ENCODE measurements at regions not wholly inside any gene's neighbourhood (a gene's known extent, or its start where the extent isn't known, plus 50 kb on each side); places are given as distances from the start of the nearest gene placed in this dataset.

- Histone ChIP-seq H3K27me3 (ENCODE audit: low read depth) (peaks cover 43% of the 10 kb centered on the region), H3K27ac (replicated peaks) (no peak overlapping the region), H3K9me3 (replicated peaks) (peaks cover 24% of the 10 kb centered on the region), H3K4me1 (no peaks in the 10 kb centered on the region), H3K36me3 (no peaks in the 10 kb centered on the region), H3K4me3 (no peak overlapping the region)
- no peak for DNase-seq
- TF ChIP-seq CTCF (IDR thresholded peaks at IDR 0.05; ENCODE audit: borderline replicate concordance), result no peak
- intact Hi-C loops (cut with micrococcal nuclease), result no loop called here
Measured at GRCh38 chr7:157471259-157472125, 134.7 kb downstream of the DNAJB6 start.

GRCh38 chr7:157472311-157473050, 135.7 kb downstream of the DNAJB6 start:
- intact Hi-C loops (cut with micrococcal nuclease), result no loop called here
- H3K4me3 ChIP-seq, result no peak overlapping the region
- H3K27me3 ChIP-seq (ENCODE audit: low read depth), result peaks cover 40% of the 10 kb centered on the region
- H3K27ac ChIP-seq (replicated peaks), result no peak overlapping the region
- no peak for TF ChIP-seq CTCF (IDR thresholded peaks at IDR 0.05; ENCODE audit: borderline replicate concordance)
- no peak for DNase-seq
- no peaks in the 10 kb centered on the region for H3K4me1 ChIP-seq
- no peaks in the 10 kb centered on the region for H3K36me3 ChIP-seq
- peaks cover 24% of the 10 kb centered on the region for H3K9me3 ChIP-seq (replicated peaks)

- no peaks in the 10 kb centered on the region for H3K36me3 ChIP-seq
- no peak overlapping the region for H3K4me3 ChIP-seq
- TF ChIP-seq CTCF (IDR thresholded peaks at IDR 0.05; ENCODE audit: borderline replicate concordance), result no peak
- intact Hi-C loops (cut with micrococcal nuclease), result no loop called here
- peaks cover 24% of the 10 kb centered on the region for H3K9me3 ChIP-seq (replicated peaks)
- DNase-seq, result no peak
- no peaks in the 10 kb centered on the region for H3K4me1 ChIP-seq
- H3K27ac ChIP-seq (replicated peaks), result no peak overlapping the region
- H3K27me3 ChIP-seq (ENCODE audit: low read depth), result peaks cover 39% of the 10 kb centered on the region
Measured at GRCh38 chr7:157473051-157473569, 136.3 kb downstream of the DNAJB6 start.

GRCh38 chr7:157474685-157475084, 137.9 kb downstream of the DNAJB6 start:
- DNase-seq, result no peak
- Histone ChIP-seq H3K9me3 (replicated peaks) (peaks cover 24% of the 10 kb centered on the region), H3K27me3 (ENCODE audit: low read depth) (peaks cover 34% of the 10 kb centered on the region), H3K36me3 (no peaks in the 10 kb centered on the region), H3K4me3 (no peak overlapping the region), H3K27ac (replicated peaks) (no peak overlapping the region), H3K4me1 (no peaks in the 10 kb centered on the region)
- peak; percentile 47 for TF ChIP-seq CTCF (IDR thresholded peaks at IDR 0.05; ENCODE audit: borderline replicate concordance)
- intact Hi-C loops (cut with micrococcal nuclease), result no loop called here

DNA sequence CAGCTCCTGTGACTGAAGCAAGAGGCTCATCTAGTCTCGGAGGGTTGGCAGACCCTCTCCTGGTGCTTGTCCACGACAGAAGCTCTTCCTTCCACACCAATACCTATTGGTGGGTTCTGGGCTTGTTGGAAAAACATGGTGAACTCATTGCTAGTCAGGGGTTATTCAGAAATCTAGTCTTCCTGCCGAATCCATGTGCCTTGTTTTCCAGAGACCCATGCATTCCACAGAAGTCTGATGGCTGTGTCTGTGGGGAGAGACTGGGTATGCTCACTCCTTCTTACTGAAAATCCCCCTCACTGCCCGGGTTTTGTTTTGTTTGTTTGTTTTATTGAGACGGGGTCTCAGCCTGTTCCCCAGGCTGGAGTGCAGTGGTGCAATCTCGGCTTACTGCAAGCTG, 138.3 kb downstream of the DNAJB6 start:
- Histone ChIP-seq H3K9me3 (replicated peaks) (peaks cover 24% of the 10 kb centered on the region), H3K27ac (replicated peaks) (no peak overlapping the region), H3K4me1 (no peaks in the 10 kb centered on the region), H3K36me3 (no peaks in the 10 kb centered on the region), H3K27me3 (ENCODE audit: low read depth) (peaks cover 31% of the 10 kb centered on the region), H3K4me3 (no peak overlapping the region)
- TF ChIP-seq CTCF (IDR thresholded peaks at IDR 0.05; ENCODE audit: borderline replicate concordance), result no peak
- DNase-seq, result no peak
- intact Hi-C loops (cut with micrococcal nuclease), result no loop called here
